ENCODE measurements at regions not wholly inside any gene's neighbourhood (a gene's known extent, or its start where the extent isn't known, plus 50 kb on each side); places are given as distances from the start of the nearest gene placed in this dataset.

GRCh38 chr1:98073106-98073505, 152.3 kb upstream of the DPYD start:
- no CpG with 5 or more reads among the region's 3 CpGs for WGBS
- H3K4me2 ChIP-seq (ENCODE audit: low read length, poor library complexity, severe bottlenecking): no peak overlapping the region
- no peak overlapping the region for H2BK5ac ChIP-seq (ENCODE audit: low read depth, low read length, poor library complexity, severe bottlenecking)
- H2AFZ ChIP-seq (ENCODE audit: low read depth, low read length): no peak overlapping the region
- H3K4ac ChIP-seq (ENCODE audit: low read depth in 1 of 2, low read length in 2 of 2): no peak overlapping the region
- H4K8ac ChIP-seq (ENCODE audit: low read length): no peak overlapping the region
- no peak overlapping the region for H3K4me3 ChIP-seq (ENCODE audit: insufficient read depth in 1 of 2, low read depth in 1 of 2, low read length in 2 of 2)
- no peak overlapping the region for H2AK5ac ChIP-seq (ENCODE audit: low read length, severe bottlenecking)
- no peak overlapping the region for H2BK120ac ChIP-seq (ENCODE audit: low read depth, low read length)
- no peak overlapping the region for H3K27ac ChIP-seq (ENCODE audit: low read length, poor library complexity, severe bottlenecking)
- H3K18ac ChIP-seq (ENCODE audit: low read depth in 1 of 2, low read length in 2 of 2): no peak overlapping the region
- H4K91ac ChIP-seq (ENCODE audit: low read length): no peak overlapping the region
- H2BK12ac ChIP-seq (ENCODE audit: low read length in 2 of 2): no peak overlapping the region
- no peaks in the 10 kb centered on the region for H3K4me1 ChIP-seq (ENCODE audit: control insufficient read depth, insufficient read depth, low read depth, low read length)
- H2BK15ac ChIP-seq (ENCODE audit: low read depth, poor library complexity, severe bottlenecking): no peak overlapping the region
- H3K14ac ChIP-seq (ENCODE audit: low read length in 2 of 2): no peak overlapping the region
- H3K79me1 ChIP-seq (replicated peaks; ENCODE audit: low read length, poor library complexity, severe bottlenecking): peaks cover 1% of the 10 kb centered on the region
- no peaks in the 10 kb centered on the region for H3K36me3 ChIP-seq (ENCODE audit: control insufficient read depth in 1 of 2, insufficient read depth in 2 of 2, low read depth in 1 of 2, low read length in 2 of 2)
- H3K27me3 ChIP-seq (ENCODE audit: control insufficient read depth in 1 of 2, insufficient read depth in 1 of 2, low read length in 2 of 2): no peaks in the 10 kb centered on the region
- no peak overlapping the region for H3K9ac ChIP-seq (ENCODE audit: low read length)
- H3K9me3 ChIP-seq (ENCODE audit: control insufficient read depth, low read length): no peaks in the 10 kb centered on the region
- H3K23ac ChIP-seq (ENCODE audit: low read length in 2 of 2): no peak overlapping the region
- no peak for DNase-seq

DNA sequence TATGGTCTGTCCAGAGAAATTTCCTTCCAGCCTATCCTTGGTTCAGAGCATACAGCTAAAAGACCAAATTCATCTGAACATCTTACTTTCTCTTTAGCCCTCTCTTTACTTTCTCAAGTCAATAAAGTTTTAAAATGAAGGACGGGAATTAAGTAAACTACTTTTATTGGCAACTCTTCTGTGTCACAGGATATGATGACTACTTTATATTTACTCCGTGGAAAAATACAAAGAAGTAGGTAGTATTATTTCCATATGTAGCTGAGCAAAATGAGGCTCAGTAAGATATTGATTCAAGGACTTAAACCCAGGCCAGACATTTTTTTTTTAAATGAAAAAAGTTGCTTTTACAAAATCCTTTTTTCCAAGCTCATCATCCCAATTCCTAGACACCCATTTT, 151.2 kb upstream of the DPYD start:
- H3K27ac ChIP-seq (ENCODE audit: low read length, poor library complexity, severe bottlenecking): no peak overlapping the region
- no peak overlapping the region for H3K14ac ChIP-seq (ENCODE audit: low read length in 2 of 2)
- H4K8ac ChIP-seq (ENCODE audit: low read length): no peak overlapping the region
- H3K79me1 ChIP-seq (replicated peaks; ENCODE audit: low read length, poor library complexity, severe bottlenecking): peaks cover 3% of the 10 kb centered on the region
- no peak overlapping the region for H2BK15ac ChIP-seq (ENCODE audit: low read depth, poor library complexity, severe bottlenecking)
- H3K4ac ChIP-seq (ENCODE audit: low read depth in 1 of 2, low read length in 2 of 2): no peak overlapping the region
- no peak overlapping the region for H3K4me3 ChIP-seq (ENCODE audit: insufficient read depth in 1 of 2, low read depth in 1 of 2, low read length in 2 of 2)
- H2AFZ ChIP-seq (ENCODE audit: low read depth, low read length): no peak overlapping the region
- no peak for DNase-seq
- no peak overlapping the region for H3K23ac ChIP-seq (ENCODE audit: low read length in 2 of 2)
- H3K4me2 ChIP-seq (ENCODE audit: low read length, poor library complexity, severe bottlenecking): no peak overlapping the region
- H3K36me3 ChIP-seq (ENCODE audit: control insufficient read depth in 1 of 2, insufficient read depth in 2 of 2, low read depth in 1 of 2, low read length in 2 of 2): no peaks in the 10 kb centered on the region
- H2BK120ac ChIP-seq (ENCODE audit: low read depth, low read length): no peak overlapping the region
- no peak overlapping the region for H2BK5ac ChIP-seq (ENCODE audit: low read depth, low read length, poor library complexity, severe bottlenecking)
- no peak overlapping the region for H4K91ac ChIP-seq (ENCODE audit: low read length)
- H2BK12ac ChIP-seq (ENCODE audit: low read length in 2 of 2): no peak overlapping the region
- H3K18ac ChIP-seq (ENCODE audit: low read depth in 1 of 2, low read length in 2 of 2): no peak overlapping the region
- no peak overlapping the region for H2AK5ac ChIP-seq (ENCODE audit: low read length, severe bottlenecking)
- no peaks in the 10 kb centered on the region for H3K4me1 ChIP-seq (ENCODE audit: control insufficient read depth, insufficient read depth, low read depth, low read length)
- no CpG with 5 or more reads among the region's 2 CpGs for WGBS
- no peaks in the 10 kb centered on the region for H3K27me3 ChIP-seq (ENCODE audit: control insufficient read depth in 1 of 2, insufficient read depth in 1 of 2, low read length in 2 of 2)
- H3K9me3 ChIP-seq (ENCODE audit: control insufficient read depth, low read length): no peaks in the 10 kb centered on the region
- peak overlapping the region; percentile 25 for H3K9ac ChIP-seq (ENCODE audit: low read length)

- Histone ChIP-seq H2BK120ac (ENCODE audit: low read depth, low read length) (no peak overlapping the region), H2BK12ac (ENCODE audit: low read length in 2 of 2) (no peak overlapping the region), H4K91ac (ENCODE audit: low read length) (no peak overlapping the region), H3K14ac (ENCODE audit: low read length in 2 of 2) (peak overlapping the region in 1 of 2 experiments; percentile 1), H3K18ac (ENCODE audit: low read depth in 1 of 2, low read length in 2 of 2) (no peak overlapping the region), H3K79me1 (replicated peaks; ENCODE audit: low read length, poor library complexity, severe bottlenecking) (peaks cover 3% of the 10 kb centered on the region), H2BK5ac (ENCODE audit: low read depth, low read length, poor library complexity, severe bottlenecking) (no peak overlapping the region), H3K36me3 (ENCODE audit: control insufficient read depth in 1 of 2, insufficient read depth in 2 of 2, low read depth in 1 of 2, low read length in 2 of 2) (no peaks in the 10 kb centered on the region), H3K4me3 (ENCODE audit: insufficient read depth in 1 of 2, low read depth in 1 of 2, low read length in 2 of 2) (no peak overlapping the region), H3K9ac (ENCODE audit: low read length) (no peak overlapping the region), H3K4me1 (ENCODE audit: control insufficient read depth, insufficient read depth, low read depth, low read length) (no peaks in the 10 kb centered on the region), H4K8ac (ENCODE audit: low read length) (peak overlapping the region; percentile 60), H3K23ac (ENCODE audit: low read length in 2 of 2) (no peak overlapping the region), H2AFZ (ENCODE audit: low read depth, low read length) (no peak overlapping the region), H2BK15ac (ENCODE audit: low read depth, poor library complexity, severe bottlenecking) (no peak overlapping the region), H3K9me3 (ENCODE audit: control insufficient read depth, low read length) (no peaks in the 10 kb centered on the region), H2AK5ac (ENCODE audit: low read length, severe bottlenecking) (no peak overlapping the region), H3K27ac (ENCODE audit: low read length, poor library complexity, severe bottlenecking) (no peak overlapping the region), H3K4me2 (ENCODE audit: low read length, poor library complexity, severe bottlenecking) (no peak overlapping the region), H3K4ac (ENCODE audit: low read depth in 1 of 2, low read length in 2 of 2) (no peak overlapping the region), H3K27me3 (ENCODE audit: control insufficient read depth in 1 of 2, insufficient read depth in 1 of 2, low read length in 2 of 2) (no peaks in the 10 kb centered on the region)
- DNase-seq: no peak
Measured at GRCh38 chr1:98068016-98068415, 147.2 kb upstream of the DPYD start.

GRCh38 chr1:98066911-98067310, 146.1 kb upstream of the DPYD start:
- 100% methylated on average over 2 of the region's 2 CpGs for WGBS
- Histone ChIP-seq H2AK5ac (ENCODE audit: low read length, severe bottlenecking) (no peak overlapping the region), H2BK5ac (ENCODE audit: low read depth, low read length, poor library complexity, severe bottlenecking) (no peak overlapping the region)

More at GRCh38 chr1:98066911-98067310, 146.1 kb upstream of the DPYD start:
- no peak overlapping the region for H4K8ac ChIP-seq (ENCODE audit: low read length)
- H2BK12ac ChIP-seq (ENCODE audit: low read length in 2 of 2): no peak overlapping the region
- H3K9me3 ChIP-seq (ENCODE audit: control insufficient read depth, low read length): no peaks in the 10 kb centered on the region
- H3K27ac ChIP-seq (ENCODE audit: low read length, poor library complexity, severe bottlenecking): no peak overlapping the region
- no peak overlapping the region for H4K91ac ChIP-seq (ENCODE audit: low read length)
- no peak overlapping the region for H3K23ac ChIP-seq (ENCODE audit: low read length in 2 of 2)
- H3K4ac ChIP-seq (ENCODE audit: low read depth in 1 of 2, low read length in 2 of 2): no peak overlapping the region
- no peak overlapping the region for H2BK120ac ChIP-seq (ENCODE audit: low read depth, low read length)
- peaks cover 3% of the 10 kb centered on the region for H3K79me1 ChIP-seq (replicated peaks; ENCODE audit: low read length, poor library complexity, severe bottlenecking)
- H3K4me3 ChIP-seq (ENCODE audit: insufficient read depth in 1 of 2, low read depth in 1 of 2, low read length in 2 of 2): no peak overlapping the region
- no peak overlapping the region for H3K4me2 ChIP-seq (ENCODE audit: low read length, poor library complexity, severe bottlenecking)
- H3K18ac ChIP-seq (ENCODE audit: low read depth in 1 of 2, low read length in 2 of 2): no peak overlapping the region
- H3K4me1 ChIP-seq (ENCODE audit: control insufficient read depth, insufficient read depth, low read depth, low read length): no peaks in the 10 kb centered on the region
- DNase-seq: no peak
- H3K14ac ChIP-seq (ENCODE audit: low read length in 2 of 2): no peak overlapping the region
- H2BK15ac ChIP-seq (ENCODE audit: low read depth, poor library complexity, severe bottlenecking): no peak overlapping the region
- H3K27me3 ChIP-seq (ENCODE audit: control insufficient read depth in 1 of 2, insufficient read depth in 1 of 2, low read length in 2 of 2): no peaks in the 10 kb centered on the region
- no peak overlapping the region for H2AFZ ChIP-seq (ENCODE audit: low read depth, low read length)
- no peaks in the 10 kb centered on the region for H3K36me3 ChIP-seq (ENCODE audit: control insufficient read depth in 1 of 2, insufficient read depth in 2 of 2, low read depth in 1 of 2, low read length in 2 of 2)
- H3K9ac ChIP-seq (ENCODE audit: low read length): no peak overlapping the region

All from mesenchymal stem cell (in vitro differentiated cells and primary cell).